NCI-H2081 (cell line): ENCODE measurements at regions not wholly inside any gene's neighbourhood (a gene's known extent, or its start where the extent isn't known, plus 50 kb on each side); places are given as distances from the start of the nearest gene placed in this dataset.

Experiments
- DNase-seq, 2 experiments: peaks; one replicate each; lab custom pipeline; 2025; lab: John Stamatoyannopoulos, UW

DNA sequence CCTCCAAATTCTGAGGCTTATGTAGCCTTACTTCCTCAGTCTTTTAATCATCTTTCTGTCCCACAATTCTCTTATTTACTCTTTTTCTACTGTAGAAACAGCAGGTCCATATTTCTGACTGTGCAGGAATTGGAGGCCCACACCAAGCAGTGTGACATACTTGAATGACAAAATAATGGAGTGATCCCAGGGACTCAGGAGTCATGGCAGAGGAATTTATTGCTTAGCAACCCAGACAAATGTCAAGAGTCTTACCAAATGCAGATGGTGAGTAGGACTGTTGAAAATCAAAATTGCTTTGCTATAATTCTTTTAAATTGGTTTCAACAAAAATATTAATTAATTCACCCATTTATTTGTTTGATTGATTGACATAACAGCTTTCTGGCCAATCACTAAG, 59.9 kb downstream of the HTR1B start:
- no peak for DNase-seq

DNA sequence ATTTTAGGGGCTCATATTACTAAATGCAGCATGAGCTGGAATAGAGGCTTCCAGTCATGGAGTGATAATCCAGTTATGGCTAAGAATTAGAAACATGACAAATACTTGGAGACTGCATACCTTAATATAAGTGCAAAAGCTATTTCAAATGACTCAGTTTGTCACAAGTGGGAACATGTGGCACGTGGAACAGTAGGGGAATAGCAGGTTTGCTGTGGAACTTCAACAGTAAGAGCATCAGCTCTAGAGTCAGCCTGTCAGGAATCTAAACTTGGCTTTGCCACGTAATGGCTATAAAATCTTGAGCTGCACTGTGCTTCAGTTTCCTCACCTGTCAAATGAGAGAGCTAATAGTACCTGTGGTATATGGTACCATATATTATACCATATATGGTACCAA, 62.1 kb downstream of the HTR1B start:
- DNase-seq: no peak

GRCh38 chr6:77397561-77397960, 65.7 kb downstream of the HTR1B start:
- no peak for DNase-seq

- DNase-seq: no peak
Observed at GRCh38 chr6:77389402-77389801, 73.9 kb downstream of the HTR1B start.

GRCh38 chr6:77383026-77383425, 80.3 kb downstream of the HTR1B start:
- DNase-seq: no peak

DNA sequence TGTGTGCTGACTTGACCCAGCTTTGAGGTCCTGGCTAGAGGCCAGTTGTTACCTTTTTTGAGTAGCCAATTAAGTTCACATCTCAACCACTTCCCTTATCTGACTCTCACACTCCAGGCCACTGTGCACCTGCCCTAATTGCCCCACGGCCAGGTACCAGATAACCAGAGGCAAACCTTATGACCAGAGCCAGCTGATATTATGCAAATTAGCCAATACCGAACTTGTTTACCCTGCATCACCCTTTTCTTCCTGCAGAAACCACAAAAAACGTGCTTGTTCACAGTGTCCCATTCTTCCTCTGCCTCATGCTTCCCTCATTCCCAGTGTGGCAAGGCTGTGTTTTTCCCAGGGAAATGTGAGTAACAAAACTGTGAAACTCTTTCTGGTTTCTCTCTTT, 89.3 kb downstream of the HTR1B start:
- DNase-seq: no peak

GRCh38 chr6:77371748-77372147, 91.5 kb downstream of the HTR1B start:
- DNase-seq: no peak

GRCh38 chr6:77368660-77369313, 94.5 kb downstream of the HTR1B start:
- no peak for DNase-seq

GRCh38 chr6:77366798-77367197, 96.5 kb downstream of the HTR1B start:
- DNase-seq: no peak

GRCh38 chr6:77363702-77364101, 99.6 kb downstream of the HTR1B start:
- no peak for DNase-seq

- DNase-seq: no peak
Observed at GRCh38 chr6:77362055-77362454, 101.2 kb downstream of the HTR1B start.

DNA sequence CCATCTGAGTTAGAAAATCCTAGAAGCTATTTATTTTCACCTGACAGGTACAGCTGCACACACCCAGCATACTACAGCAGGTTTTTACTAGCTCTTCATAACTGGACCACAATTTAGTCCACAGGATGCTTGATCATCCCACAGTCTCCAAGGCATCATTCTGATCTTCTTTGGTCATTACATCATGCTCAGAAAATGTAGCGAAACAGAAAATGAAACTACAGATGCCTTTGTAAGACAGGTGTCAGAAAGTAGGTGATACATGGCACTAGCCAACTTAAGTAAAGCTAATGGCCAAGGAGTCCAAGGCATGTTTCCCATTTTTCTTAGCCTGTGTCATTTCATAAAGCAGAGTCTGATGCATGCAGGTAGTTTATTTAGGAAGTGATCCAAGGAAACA, 102.3 kb downstream of the HTR1B start:
- no peak for DNase-seq

DNA sequence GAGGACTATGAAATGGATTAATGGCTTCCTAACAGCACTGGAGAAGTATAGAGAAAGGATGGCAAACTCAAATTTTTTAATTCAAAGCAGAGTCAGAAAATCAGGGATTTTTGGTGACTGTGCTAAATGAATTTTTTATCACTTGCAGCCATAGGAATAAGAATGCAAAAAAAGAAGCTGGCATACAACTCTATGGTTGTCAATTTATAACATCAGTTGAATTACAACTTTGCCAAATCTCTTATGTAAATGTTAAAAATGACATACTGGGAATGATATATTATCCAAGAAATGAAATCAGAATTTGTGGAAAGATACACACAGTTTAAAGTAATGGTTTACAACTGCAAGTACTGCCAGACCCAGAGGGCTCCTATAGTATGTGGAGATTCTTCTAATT, 106.5 kb downstream of the HTR1B start:
- DNase-seq: no peak

DNA sequence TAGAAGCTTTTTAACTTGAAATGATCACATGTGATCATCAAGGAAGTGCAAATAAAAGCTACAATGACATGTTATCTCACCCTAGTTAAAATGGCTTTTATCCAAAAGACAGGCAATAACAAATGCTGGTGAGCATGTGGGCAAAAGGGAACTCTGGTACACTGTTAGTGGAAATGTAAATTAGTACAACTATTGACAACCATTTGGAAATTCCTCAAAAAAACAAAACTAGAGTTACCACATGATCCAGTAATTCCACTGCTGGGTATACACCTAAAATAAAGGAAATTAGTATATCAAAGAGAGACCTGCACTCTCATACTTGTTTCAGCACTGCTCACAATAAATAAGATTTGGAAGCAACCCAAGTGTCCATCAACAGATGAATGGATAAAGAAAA, 108.7 kb downstream of the HTR1B start:
- no peak for DNase-seq

DNA sequence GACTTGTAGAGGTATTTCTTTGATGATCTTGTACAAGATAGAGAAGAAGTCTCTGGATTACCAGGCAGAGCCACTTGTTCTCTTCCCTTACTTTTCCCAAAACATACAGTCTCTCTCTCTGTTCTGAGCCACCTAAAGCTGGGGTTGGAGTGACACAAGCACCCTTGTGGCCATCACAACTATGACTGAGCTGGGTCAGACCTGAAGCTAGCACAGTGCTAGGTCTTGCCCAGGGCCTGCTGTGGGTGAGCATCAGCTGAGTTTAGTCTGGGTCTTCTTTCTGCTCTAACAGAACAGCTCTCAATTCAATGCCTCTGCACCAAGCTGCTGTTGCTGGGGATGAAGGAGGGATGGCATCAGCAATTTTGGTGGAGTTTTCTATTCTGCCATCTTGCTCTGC, 110.2 kb downstream of the HTR1B start:
- DNase-seq: no peak

- no peak for DNase-seq
Observed at GRCh38 chr6:77341058-77341986, 122.0 kb downstream of the HTR1B start.

GRCh38 chr6:77340331-77340730, 123.0 kb downstream of the HTR1B start:
- no peak for DNase-seq

GRCh38 chr6:77339926-77340325, 123.4 kb downstream of the HTR1B start:
- DNase-seq: no peak

GRCh38 chr6:77337392-77337791, 125.9 kb downstream of the HTR1B start:
- no peak for DNase-seq

DNA sequence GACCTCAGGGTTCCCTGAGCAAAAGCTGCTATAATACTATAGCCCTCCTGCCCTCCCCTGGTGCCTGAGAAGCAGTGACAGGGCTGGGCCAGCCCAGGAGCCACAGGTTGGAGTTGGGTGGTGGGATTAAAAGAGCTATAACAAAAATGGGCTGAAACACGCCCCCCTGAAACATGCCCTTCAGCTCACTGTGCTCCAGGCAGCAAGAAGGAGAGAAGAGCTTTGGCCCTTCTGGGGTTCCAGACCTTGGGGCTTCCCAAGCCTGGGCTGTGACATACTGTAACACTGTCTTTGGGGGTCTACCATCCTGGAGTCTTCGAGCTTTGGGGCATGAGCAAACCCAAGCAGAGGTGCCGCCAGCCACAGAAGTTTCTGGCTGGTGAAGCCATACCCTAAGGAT, 129.2 kb downstream of the HTR1B start:
- DNase-seq: no peak

- DNase-seq: no peak
Observed at GRCh38 chr6:77332915-77333623, 130.2 kb downstream of the HTR1B start.

GRCh38 chr6:77326711-77327110, 136.6 kb downstream of the HTR1B start:
- DNase-seq: no peak

GRCh38 chr6:77326029-77326428, 137.3 kb downstream of the HTR1B start:
- DNase-seq: no peak
